H1 (cell line): ENCODE measurements at regions not wholly inside any gene's neighbourhood (a gene's known extent, or its start where the extent isn't known, plus 50 kb on each side); places are given as distances from the start of the nearest gene placed in this dataset.
A peak's percentile ranks its signal among the peaks of the same experiment; 100 is the strongest.

Experiments
- CTCF ChIA-PET: fragments of 300-600 bp; sonication (Branson Sonifier 250); formaldehyde crosslinking; loops from one replicate; lab custom pipeline; 2021; ENCODE audit not compliant: partially characterized antibody; lab: Charles Lee
- POLR2A ChIA-PET: fragments of 300-600 bp; sonication (Branson Sonifier 250); formaldehyde crosslinking; loops from one replicate; lab custom pipeline; 2021; ENCODE audit warnings: inconsistent platforms; ENCODE audit not compliant: partially characterized antibody; lab: Charles Lee
- DNase-seq, 2 experiments: peaks; one replicate each; pipeline versions ENCODE4 v3.0.0 to v3.0.0-alpha.2; 2010 to 2022; ENCODE audit warnings: low spot score in 2 of 2, low read depth in 1 of 2, mixed read lengths in 1 of 2
- FAIRE-seq: peaks from 2 replicates; lab custom pipeline; 2011; peaks lifted over from hg19 to GRCh38; lab: Jason Lieb, UNC
- H2AFZ ChIP-seq: 2 replicates; pipeline ENCODE4 v1.8.1; 2012; ENCODE audit warnings: low read length, inconsistent platforms
- H2AK5ac ChIP-seq: 2 replicates; pipeline ENCODE4 v1.6.1; 2013; ENCODE audit warnings: low read depth, low read length
- H2BK120ac ChIP-seq: replicated peaks from 2 replicates; pipeline ENCODE3; 2013; ENCODE audit warnings: low read depth, low read length, inconsistent platforms
- H2BK12ac ChIP-seq: 2 replicates; pipeline ENCODE4 v1.6.1; 2013; ENCODE audit warnings: low read depth, low read length
- H2BK15ac ChIP-seq: 2 replicates; pipeline ENCODE4 v1.6.1; 2013; ENCODE audit warnings: low read length
- H2BK20ac ChIP-seq: 2 replicates; pipeline ENCODE4 v1.6.1; 2013; ENCODE audit warnings: low read length
- H2BK5ac ChIP-seq: 2 replicates; pipeline ENCODE4 v1.6.1; 2013; ENCODE audit warnings: low read depth, low read length
- H3K14ac ChIP-seq: 2 replicates; pipeline ENCODE4 v1.6.1; 2013; ENCODE audit warnings: inconsistent platforms; ENCODE audit not compliant: insufficient read length
- H3K18ac ChIP-seq: 2 replicates; pipeline ENCODE4 v1.6.1; 2013; ENCODE audit warnings: low read length; ENCODE audit errors: extremely low read depth
- H3K23ac ChIP-seq: 2 replicates; pipeline ENCODE4 v1.6.1; 2013; ENCODE audit warnings: inconsistent platforms; ENCODE audit not compliant: insufficient read length
- H3K23me2 ChIP-seq: 2 replicates; pipeline ENCODE4 v1.6.1; 2013; ENCODE audit warnings: low read depth, low read length
- H3K27ac ChIP-seq: 2 replicates; pipeline ENCODE4 v1.6.1; 2011; ENCODE audit warnings: low read depth, low read length, inconsistent platforms
- H3K27me3 ChIP-seq, 4 experiments: replicated peaks in 1 of 4; 1 replicate in 1 of 4; 2 replicates in 3 of 4; pipeline versions ENCODE4 v1.6.1 to v1.8.1; 2011 to 2013; ENCODE audit warnings: low read length in 3 of 4, mild to moderate bottlenecking in 3 of 4, inconsistent platforms in 2 of 4, mixed read lengths in 2 of 4, moderate library complexity in 1 of 4; ENCODE audit not compliant: control insufficient read depth in 3 of 4, insufficient read depth in 3 of 4; ENCODE audit errors: extremely low read depth in 1 of 4
- H3K36me3 ChIP-seq, 4 experiments: 2 replicates each; pipeline versions ENCODE4 v1.6.1 to v1.8.1; 2011 to 2013; ENCODE audit warnings: mild to moderate bottlenecking in 4 of 4, low read length in 3 of 4, moderate library complexity in 2 of 4, control low read depth in 1 of 4, inconsistent platforms in 1 of 4; ENCODE audit not compliant: insufficient read depth in 4 of 4, control insufficient read depth in 2 of 4
- H3K4ac ChIP-seq: replicated peaks from 2 replicates; pipeline ENCODE3; 2013; ENCODE audit warnings: low read length, low read depth, mixed read lengths, inconsistent platforms; ENCODE audit not compliant: insufficient read length
- H3K4me1 ChIP-seq, 4 experiments: replicated peaks in 1 of 4; 1 replicate in 1 of 4; 2 replicates in 3 of 4; pipeline versions ENCODE4 v1.6.1 to v1.8.1; 2011 to 2013; ENCODE audit warnings: low read length in 3 of 4, inconsistent platforms in 2 of 4, mixed read lengths in 1 of 4; ENCODE audit not compliant: insufficient read depth in 4 of 4, control insufficient read depth in 3 of 4
- H3K4me2 ChIP-seq, 2 experiments: 2 replicates each; pipeline versions ENCODE4 v1.6.1 to v1.8.1; 2011 to 2013; ENCODE audit warnings: low read depth in 2 of 2, low read length in 2 of 2, control low read depth in 1 of 2, inconsistent platforms in 1 of 2, mild to moderate bottlenecking in 1 of 2; ENCODE audit not compliant: insufficient read depth in 1 of 2
- H3K4me3 ChIP-seq, 4 experiments: fragments of 200-600, 300-600 bp in 1 of 4; sonication (generic), shearing (Covaris generic), sonication (Bioruptor Twin) in 1 of 4; 2 replicates each; pipeline versions ENCODE4 v1.5.1 to v1.8.1; 2011 to 2016; ENCODE audit warnings: low read length in 4 of 4, low read depth in 3 of 4, control low read depth in 2 of 4, inconsistent platforms in 2 of 4, mild to moderate bottlenecking in 2 of 4, mixed read lengths in 1 of 4, moderate library complexity in 1 of 4; ENCODE audit not compliant: insufficient read depth in 2 of 4; ENCODE audit errors: extremely low read depth in 1 of 4
- H3K56ac ChIP-seq: replicated peaks from 2 replicates; pipeline ENCODE3; 2013; ENCODE audit warnings: low read depth, mild to moderate bottlenecking, mixed read lengths, low read length, inconsistent platforms; ENCODE audit not compliant: insufficient read length
- H3K79me1 ChIP-seq: 2 replicates; pipeline ENCODE4 v1.6.1; 2013; ENCODE audit warnings: low read depth, low read length, control low read depth
- H3K79me2 ChIP-seq, 2 experiments: 2 replicates each; pipeline versions ENCODE4 v1.6.1 to v1.8.1; 2012 to 2013; ENCODE audit warnings: low read length in 2 of 2, mild to moderate bottlenecking in 2 of 2, inconsistent platforms in 1 of 2; ENCODE audit not compliant: insufficient read depth in 2 of 2, control insufficient read depth in 1 of 2
- H3K9ac ChIP-seq, 4 experiments: replicated peaks in 1 of 4; 1 replicate in 1 of 4; 2 replicates in 3 of 4; pipeline versions ENCODE4 v1.6.1 to v1.8.1; 2011 to 2013; ENCODE audit warnings: low read depth in 3 of 4, low read length in 3 of 4, control low read depth in 2 of 4, mild to moderate bottlenecking in 2 of 4, moderate library complexity in 2 of 4, inconsistent platforms in 1 of 4; ENCODE audit errors: extremely low read depth in 1 of 4
- H3K9me3 ChIP-seq, 2 experiments: 2 replicates each; pipeline versions ENCODE4 v1.6.1 to v1.8.1; 2012 to 2013; ENCODE audit warnings: mild to moderate bottlenecking in 2 of 2, moderate library complexity in 2 of 2, control low read depth in 1 of 2, inconsistent platforms in 1 of 2, low read depth in 1 of 2, low read length in 1 of 2, mixed read lengths in 1 of 2; ENCODE audit not compliant: insufficient read depth in 2 of 2
- H4K20me1 ChIP-seq, 2 experiments: replicated peaks in 1 of 2; 2 replicates each; pipeline versions ENCODE3 to v1.8.1; 2011 to 2013; ENCODE audit warnings: inconsistent platforms in 2 of 2, low read length in 2 of 2, mild to moderate bottlenecking in 1 of 2; ENCODE audit not compliant: insufficient read depth in 2 of 2, control insufficient read depth in 1 of 2
- H4K5ac ChIP-seq: 2 replicates; pipeline ENCODE4 v1.6.1; 2013; ENCODE audit warnings: low read length, low read depth, mixed read lengths, inconsistent platforms; ENCODE audit not compliant: insufficient read length
- H4K8ac ChIP-seq: 2 replicates; pipeline ENCODE4 v1.8.0; 2013; ENCODE audit warnings: mild to moderate bottlenecking, moderate library complexity, low read length, inconsistent platforms; ENCODE audit not compliant: insufficient read depth; ENCODE audit errors: extremely low read depth
- H4K91ac ChIP-seq: replicated peaks from 2 replicates; pipeline ENCODE3; 2013; ENCODE audit warnings: low read length, mixed read lengths, inconsistent platforms; ENCODE audit not compliant: insufficient read length
- CHD2 ChIP-seq: IDR thresholded peaks from 2 replicates; pipeline ENCODE4 v1.6.1; 2012; ENCODE audit warnings: low read length, improper control_type of control experiment
- CTBP2 ChIP-seq: IDR thresholded peaks from 2 replicates; pipeline ENCODE4 v1.7.0; 2011; ENCODE audit warnings: borderline replicate concordance, mild to moderate bottlenecking, moderate library complexity, mixed read lengths, low read length; ENCODE audit not compliant: insufficient read depth, insufficient read length
- FOSL1 ChIP-seq: IDR thresholded peaks from 2 replicates; pipeline ENCODE4 v1.6.1; 2011; ENCODE audit warnings: mild to moderate bottlenecking, low read depth, low read length, moderate library complexity; ENCODE audit not compliant: insufficient read depth
- JUN ChIP-seq: IDR thresholded peaks from 2 replicates; pipeline ENCODE4 v1.6.1; 2011; ENCODE audit warnings: low read depth, mild to moderate bottlenecking, improper control_type of control experiment, low read length
- KDM1A ChIP-seq: fragments of 200-600, 300-600 bp; sonication (generic); IDR thresholded peaks from 2 replicates; pipeline ENCODE4 v1.7.1; 2016; ENCODE audit warnings: mild to moderate bottlenecking, low read length, borderline replicate concordance
- KDM5A ChIP-seq: fragments of 200-600 bp; IDR thresholded peaks from 2 replicates; pipeline ENCODE4 v1.7.1; 2012; ENCODE audit warnings: mild to moderate bottlenecking, low read length, inconsistent platforms, mixed read lengths
- PHF8 ChIP-seq: fragments of 200-600 bp; sonication (generic); conservative IDR thresholded peaks from 2 replicates; pipeline ENCODE4 v1.7.1; 2012; ENCODE audit warnings: low read depth, mild to moderate bottlenecking, inconsistent platforms, low read length, moderate library complexity
- POU5F1 ChIP-seq: IDR thresholded peaks from 2 replicates; pipeline ENCODE4 v1.6.1; 2011; ENCODE audit warnings: low read depth, mild to moderate bottlenecking, low read length, moderate library complexity
- RAD21 ChIP-seq, 2 experiments: IDR thresholded peaks in 1 of 2; conservative IDR thresholded peaks in 1 of 2; 2 replicates each; pipeline ENCODE4 v1.6.1; 2011; ENCODE audit warnings: low read depth in 2 of 2, low read length in 2 of 2, improper control_type of control experiment in 1 of 2, inconsistent platforms in 1 of 2, mild to moderate bottlenecking in 1 of 2, moderate library complexity in 1 of 2
- RBBP5 ChIP-seq: IDR thresholded peaks from 2 replicates; pipeline ENCODE4 v1.7.1; 2012; ENCODE audit warnings: low read depth, mild to moderate bottlenecking, inconsistent platforms, low read length, moderate library complexity, borderline replicate concordance
- ZNF274 ChIP-seq: IDR thresholded peaks from 2 replicates; pipeline ENCODE4 v1.7.0; 2012; ENCODE audit warnings: low read length, borderline replicate concordance; ENCODE audit errors: extremely low read depth
- WGBS, 2 experiments: shearing (Covaris generic) in 1 of 2; methylation state at CpG; one replicate each; pipeline versions ENCODE4 v1.1.6 to v1.1.7; 2013 to 2015; ENCODE audit warnings: low lambda C conversion rate in 2 of 2, mixed read lengths in 2 of 2, inconsistent platforms in 1 of 2, low coverage in 1 of 2, missing lambda C conversion rate in 1 of 2; ENCODE audit not compliant: insufficient replicate concordance in 2 of 2, insufficient coverage in 1 of 2, insufficient read length in 1 of 2; ENCODE audit errors: extremely low coverage in 1 of 2, missing lambda C conversion rate in 1 of 2; 5-methylcytosine and 5-hydroxymethylcytosine counted together

- Histone ChIP-seq H3K4ac (peak overlapping the region; percentile 70), H2AK5ac (peak overlapping the region; percentile 83), H2BK20ac (peak overlapping the region; percentile 15; the same call in 1 of the 2 replicates), H3K9me3 (no peaks in the 10 kb centered on the region), H3K23ac (no peak overlapping the region), H4K5ac (peak overlapping the region; percentile 23), H3K4me3 (no peak overlapping the region), H3K18ac (peak overlapping the region; percentile 38), H3K9ac (no peak overlapping the region; a peak in 3 of 7 replicates), H3K27ac (peak overlapping the region; percentile 62), H3K27me3 (no peaks in the 10 kb centered on the region), H4K20me1 (peaks cover 16 to 28% of the 10 kb centered on the region in 2 experiments), H2AFZ (no peak overlapping the region), H2BK15ac (peak overlapping the region; percentile 95), H2BK120ac (no peak overlapping the region), H3K23me2 (peaks cover 6% of the 10 kb centered on the region; the same call in 1 of the 2 replicates), H3K14ac (no peak overlapping the region), H2BK5ac (peak overlapping the region; percentile 89), H4K8ac (peak overlapping the region; percentile 73), H4K91ac (peak overlapping the region; percentile 95), H2BK12ac (peak overlapping the region; percentile 95), H3K36me3 (peaks cover 0 to 8% (median 0%) of the 10 kb centered on the region in 4 experiments; a peak in 2 of 8 replicates), H3K4me2 (no peak overlapping the region), H3K79me2 (peaks cover 6 to 94% of the 10 kb centered on the region in 2 experiments; a peak in 3 of 4 replicates), H3K4me1 (peaks cover 19 to 72% (median 48%) of the 10 kb centered on the region in 4 experiments), H3K56ac (no peak overlapping the region), H3K79me1 (peaks cover 36% of the 10 kb centered on the region)
- ChIA-PET POLR2A (interaction anchor here (1.3 to 1.6 kb wide), 3 partner anchors 11 to 17 kb away, joined by 3 read pairs; no protein-coding TSS in a partner anchor), CTCF (interaction anchor here (0.6 to 5.5 kb wide), 20 partner anchors 10 to 256 kb away, joined by 3 to 39 read pairs (median 4); no protein-coding TSS in a partner anchor)
- FAIRE-seq = no peak
- WGBS, 2 experiments = 87% methylated on average over 17 of the region's 17 CpGs; no CpG with 5 or more reads in 1 of the 2 experiments
- DNase-seq = no peak
- TF ChIP-seq CTBP2 = no peak
- no peak for TF ChIP-seq KDM5A
- TF ChIP-seq ZNF274 = no peak
- TF ChIP-seq FOSL1 = no peak
- no peak for TF ChIP-seq POU5F1
- no peak for TF ChIP-seq RBBP5
- TF ChIP-seq KDM1A = peak; percentile 96
- no peak for TF ChIP-seq CHD2
- TF ChIP-seq RAD21 (IDR thresholded peaks at IDR 0.05 in 1 of 2, conservative IDR thresholded peaks at IDR 0.05 in 1 of 2; ENCODE audit: low read depth in 2 of 2, low read length in 2 of 2) = peak; percentile 45 to 61
- TF ChIP-seq JUN = no peak
- no peak for TF ChIP-seq PHF8
These were observed 57.0 kb downstream of the NCOR2 start for GRCh38 chr12:124510301-124510970.
